BLaER1 (cell line): ENCODE measurements at regions not wholly inside any gene's neighbourhood (a gene's known extent, or its start where the extent isn't known, plus 50 kb on each side); places are given as distances from the start of the nearest gene placed in this dataset.

Experiments
- H3K27ac ChIP-seq: shearing (Covaris generic); formaldehyde crosslinking; 2 replicates; pipeline ENCODE4 v1.8.1; 2022
- H3K27me3 ChIP-seq: shearing (Covaris generic); formaldehyde crosslinking; 2 replicates; pipeline ENCODE4 v1.8.1; 2022
- H3K36me3 ChIP-seq: shearing (Covaris generic); formaldehyde crosslinking; 2 replicates; pipeline ENCODE4 v1.8.1; 2022
- H3K4me1 ChIP-seq: shearing (Covaris generic); formaldehyde crosslinking; 2 replicates; pipeline ENCODE4 v1.8.1; 2022
- H3K4me2 ChIP-seq: shearing (Covaris generic); formaldehyde crosslinking; 2 replicates; pipeline ENCODE4 v1.8.1; 2022
- H3K4me3 ChIP-seq: shearing (Covaris generic); formaldehyde crosslinking; 2 replicates; pipeline ENCODE4 v1.8.1; 2022
- H3K9ac ChIP-seq: shearing (Covaris generic); formaldehyde crosslinking; 2 replicates; pipeline ENCODE4 v1.8.1; 2022
- H3K9me3 ChIP-seq: shearing (Covaris generic); formaldehyde crosslinking; 2 replicates; pipeline ENCODE4 v1.8.1; 2022
- H4K20me1 ChIP-seq: shearing (Covaris generic); formaldehyde crosslinking; 2 replicates; pipeline ENCODE4 v1.8.1; 2022
- Cebpa-rat ChIP-seq: shearing (Covaris generic); IDR thresholded peaks from 2 replicates; pipeline ENCODE4 v1.8.1; 2022

DNA sequence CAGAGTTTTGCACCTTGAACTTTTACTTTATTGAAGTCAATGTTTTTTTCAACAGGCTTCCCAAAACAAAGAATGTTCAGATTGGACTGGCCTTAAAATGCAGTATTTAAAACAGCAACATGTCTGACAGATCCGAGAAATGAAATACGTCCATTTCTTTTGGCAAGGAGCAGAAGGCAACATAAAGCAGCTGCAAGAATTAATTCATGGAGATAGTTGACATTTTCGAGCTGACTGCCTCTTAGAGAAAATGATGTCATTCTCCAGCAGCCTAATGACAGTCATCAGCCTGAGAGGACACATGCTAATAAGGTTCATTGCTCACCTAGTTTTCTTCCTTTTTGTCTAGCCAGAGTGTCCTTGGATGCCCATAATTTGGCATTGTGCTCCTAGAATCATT is 232.2 kb upstream of the SEMA6A start:
- Histone ChIP-seq H4K20me1 (no peaks in the 10 kb centered on the region), H3K4me2 (no peak overlapping the region), H3K27me3 (no peaks in the 10 kb centered on the region), H3K9ac (no peak overlapping the region), H3K9me3 (no peaks in the 10 kb centered on the region), H3K4me1 (no peaks in the 10 kb centered on the region), H3K27ac (no peak overlapping the region), H3K36me3 (no peaks in the 10 kb centered on the region), H3K4me3 (no peak overlapping the region)
- TF ChIP-seq Cebpa-rat: no peak

DNA sequence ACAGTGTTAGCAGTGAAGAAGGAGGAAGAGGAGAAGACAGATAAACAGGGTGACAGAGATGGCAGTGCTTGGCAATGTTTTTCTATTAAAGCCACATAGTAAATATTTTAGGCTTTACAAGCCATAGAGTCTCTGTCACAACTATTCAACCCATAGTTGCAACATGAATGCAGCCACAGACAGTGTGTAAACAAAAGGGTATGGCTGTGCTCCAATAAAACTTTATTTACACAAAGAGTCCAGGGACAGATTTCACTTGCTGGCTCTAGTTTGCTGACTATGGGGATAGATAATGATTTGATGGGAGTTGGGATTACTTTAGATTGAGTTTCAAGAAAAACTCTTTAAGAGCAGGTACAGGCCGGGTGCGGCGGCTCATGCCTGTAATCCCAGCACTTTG is 224.8 kb upstream of the SEMA6A start:
- no peaks in the 10 kb centered on the region for H3K27me3 ChIP-seq
- H3K4me2 ChIP-seq: no peak overlapping the region
- H4K20me1 ChIP-seq: no peaks in the 10 kb centered on the region
- H3K36me3 ChIP-seq: no peaks in the 10 kb centered on the region
- no peak overlapping the region for H3K27ac ChIP-seq
- no peak overlapping the region for H3K9ac ChIP-seq
- H3K9me3 ChIP-seq: no peaks in the 10 kb centered on the region
- no peak for TF ChIP-seq Cebpa-rat
- no peaks in the 10 kb centered on the region for H3K4me1 ChIP-seq
- H3K4me3 ChIP-seq: no peak overlapping the region

DNA sequence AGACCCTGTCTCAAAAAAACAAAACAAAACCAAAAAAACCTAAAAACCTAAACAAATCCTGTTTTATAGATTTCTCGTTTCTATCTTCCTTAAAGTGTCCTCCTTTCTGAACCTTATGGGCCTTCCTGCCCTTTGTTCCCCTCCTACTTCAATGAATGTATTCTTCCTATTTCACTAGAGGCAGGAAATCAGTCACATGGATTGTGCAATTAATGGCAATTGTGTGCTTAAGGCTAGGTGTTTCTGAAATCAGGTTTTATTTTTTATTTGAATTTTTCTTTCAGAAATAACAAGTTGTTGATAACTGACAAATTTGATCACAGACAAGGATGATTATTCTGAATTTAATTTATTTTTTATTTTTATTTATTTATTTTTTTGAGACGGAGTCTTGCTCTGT is 220.6 kb upstream of the SEMA6A start:
- H3K4me3 ChIP-seq: no peak overlapping the region
- H3K9ac ChIP-seq: no peak overlapping the region
- TF ChIP-seq Cebpa-rat: peak; percentile 18; the same call in 1 of the 2 replicates
- no peak overlapping the region for H3K27ac ChIP-seq
- H3K36me3 ChIP-seq: no peaks in the 10 kb centered on the region
- H3K4me2 ChIP-seq: no peak overlapping the region
- no peaks in the 10 kb centered on the region for H4K20me1 ChIP-seq
- peaks cover under 1% of the 10 kb centered on the region; the same call in 1 of the 2 replicates for H3K9me3 ChIP-seq
- H3K4me1 ChIP-seq: no peaks in the 10 kb centered on the region
- no peaks in the 10 kb centered on the region for H3K27me3 ChIP-seq

DNA sequence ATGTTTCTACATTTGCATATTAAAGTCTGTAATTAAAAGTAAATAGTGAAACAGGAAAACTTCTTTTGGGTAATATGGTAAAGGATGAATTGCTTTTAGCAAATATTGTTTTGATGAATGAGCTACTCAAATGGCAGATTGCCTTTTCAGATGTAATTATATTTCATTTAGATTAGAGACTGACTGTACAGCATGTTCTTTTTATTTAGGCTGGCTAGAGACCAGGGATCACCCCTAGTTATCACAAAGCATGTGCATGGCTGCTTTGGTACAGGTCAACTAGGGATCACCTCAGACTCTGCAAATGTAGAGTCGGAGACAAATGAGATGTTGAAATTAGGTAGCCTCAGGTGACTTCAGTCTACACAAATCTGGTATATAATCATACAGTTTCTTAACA is 214.9 kb upstream of the SEMA6A start:
- no peaks in the 10 kb centered on the region for H4K20me1 ChIP-seq
- H3K4me3 ChIP-seq: no peak overlapping the region
- no peak overlapping the region for H3K27ac ChIP-seq
- no peaks in the 10 kb centered on the region for H3K36me3 ChIP-seq
- no peaks in the 10 kb centered on the region for H3K27me3 ChIP-seq
- H3K4me2 ChIP-seq: no peak overlapping the region
- peaks cover 7% of the 10 kb centered on the region; the same call in 1 of the 2 replicates for H3K9me3 ChIP-seq
- no peak for TF ChIP-seq Cebpa-rat
- no peaks in the 10 kb centered on the region for H3K4me1 ChIP-seq
- no peak overlapping the region for H3K9ac ChIP-seq

DNA sequence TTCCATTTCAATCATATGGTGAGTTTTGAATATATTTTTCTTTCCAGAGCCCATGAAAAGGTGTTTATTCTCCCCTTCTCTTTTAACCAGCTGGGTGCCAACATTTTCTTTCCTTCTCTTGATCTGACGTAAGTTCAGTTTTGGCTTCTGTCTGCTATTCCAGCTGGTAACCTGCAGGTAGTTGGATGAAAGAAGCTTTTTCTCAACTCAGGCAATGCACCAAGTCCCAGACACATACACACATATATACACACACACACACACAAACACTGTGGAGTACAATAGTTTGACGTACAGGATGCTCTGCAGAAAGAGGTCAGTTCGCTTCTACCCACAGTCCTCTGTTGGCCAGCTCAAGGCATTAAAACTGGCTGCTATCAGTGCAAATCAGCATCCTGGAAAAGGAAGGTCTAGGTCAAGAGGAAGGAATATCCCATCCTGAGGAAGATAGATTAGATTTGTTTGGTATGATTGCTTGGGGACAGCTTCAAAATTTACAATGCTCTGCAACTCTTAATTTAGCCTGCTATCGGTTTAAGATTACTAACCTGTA is 214.3 kb upstream of the SEMA6A start:
- H3K9ac ChIP-seq: no peak overlapping the region
- TF ChIP-seq Cebpa-rat: no peak
- no peaks in the 10 kb centered on the region for H3K4me1 ChIP-seq
- no peaks in the 10 kb centered on the region for H3K27me3 ChIP-seq
- H3K4me2 ChIP-seq: no peak overlapping the region
- no peak overlapping the region for H3K27ac ChIP-seq
- no peaks in the 10 kb centered on the region for H3K36me3 ChIP-seq
- no peaks in the 10 kb centered on the region for H4K20me1 ChIP-seq
- no peak overlapping the region for H3K4me3 ChIP-seq
- peaks cover 7% of the 10 kb centered on the region; the same call in 1 of the 2 replicates for H3K9me3 ChIP-seq

DNA sequence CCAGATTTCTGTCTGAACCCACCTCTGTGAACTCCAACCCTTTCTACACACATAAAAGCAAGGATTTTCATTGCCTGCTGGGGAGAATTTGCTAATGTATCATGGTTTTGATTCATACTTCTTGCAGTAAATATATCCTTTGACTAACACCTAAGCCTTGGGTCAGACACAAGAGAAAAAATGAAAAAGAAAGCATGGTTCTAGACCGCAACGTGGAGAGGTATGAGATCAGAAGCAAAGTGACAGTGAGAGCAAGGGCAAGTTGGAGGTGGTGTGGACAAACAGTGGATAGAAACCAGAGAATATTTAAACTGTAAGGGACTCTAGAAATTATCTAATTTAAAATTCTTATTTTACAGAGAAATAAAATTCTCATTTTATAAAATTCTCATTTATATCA is 212.9 kb upstream of the SEMA6A start:
- Histone ChIP-seq H3K9ac (no peak overlapping the region), H3K4me2 (no peak overlapping the region), H3K36me3 (no peaks in the 10 kb centered on the region), H3K4me1 (no peaks in the 10 kb centered on the region), H3K27ac (no peak overlapping the region), H3K9me3 (peaks cover 7% of the 10 kb centered on the region; the same call in 1 of the 2 replicates), H3K4me3 (no peak overlapping the region), H3K27me3 (no peaks in the 10 kb centered on the region), H4K20me1 (no peaks in the 10 kb centered on the region)
- no peak for TF ChIP-seq Cebpa-rat

DNA sequence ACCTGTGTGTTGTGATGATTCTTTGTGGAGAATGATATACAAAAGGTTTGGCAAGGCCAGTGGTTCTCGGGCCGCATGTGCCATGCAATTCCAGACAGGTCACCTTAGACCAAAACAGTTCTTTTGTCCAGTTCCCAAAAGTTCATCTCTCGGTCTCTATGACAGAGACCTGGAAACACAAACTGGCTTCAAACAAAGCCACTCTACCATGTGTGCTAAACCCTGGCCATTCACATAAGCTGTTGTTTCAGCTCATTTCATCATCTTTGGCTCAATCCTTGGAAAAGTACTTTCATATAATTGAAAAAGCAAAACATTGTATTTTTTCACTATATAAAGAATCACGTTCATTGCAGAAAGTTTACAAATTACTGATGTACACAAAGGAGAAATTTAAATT is 210.5 kb upstream of the SEMA6A start:
- H3K4me3 ChIP-seq: no peak overlapping the region
- H3K4me2 ChIP-seq: no peak overlapping the region
- no peaks in the 10 kb centered on the region for H3K4me1 ChIP-seq
- H4K20me1 ChIP-seq: no peaks in the 10 kb centered on the region
- H3K9me3 ChIP-seq: peaks cover 6% of the 10 kb centered on the region; the same call in 1 of the 2 replicates
- H3K36me3 ChIP-seq: no peaks in the 10 kb centered on the region
- no peak overlapping the region for H3K27ac ChIP-seq
- no peak overlapping the region for H3K9ac ChIP-seq
- no peaks in the 10 kb centered on the region for H3K27me3 ChIP-seq
- no peak for TF ChIP-seq Cebpa-rat

DNA sequence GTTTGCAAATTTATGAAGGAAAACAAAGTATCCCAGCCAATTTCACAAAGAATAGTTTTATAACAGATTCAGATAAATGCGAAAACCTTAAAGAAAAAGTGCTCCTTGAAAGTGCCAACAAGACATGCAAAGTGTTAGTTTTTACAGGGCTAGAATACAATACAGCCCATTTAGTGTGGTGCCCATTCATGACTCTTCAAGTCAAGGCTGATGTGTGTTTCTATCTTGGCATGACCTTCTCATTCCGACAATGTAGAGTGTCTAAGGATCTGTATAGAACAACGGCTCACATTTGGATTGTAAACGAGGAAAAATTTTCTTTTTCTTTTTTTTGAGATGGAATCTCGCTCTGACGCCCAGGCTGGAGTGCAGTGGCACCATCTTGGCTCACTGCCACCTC is 205.2 kb upstream of the SEMA6A start:
- Histone ChIP-seq H3K9ac (no peak overlapping the region), H3K4me2 (no peak overlapping the region)

DNA sequence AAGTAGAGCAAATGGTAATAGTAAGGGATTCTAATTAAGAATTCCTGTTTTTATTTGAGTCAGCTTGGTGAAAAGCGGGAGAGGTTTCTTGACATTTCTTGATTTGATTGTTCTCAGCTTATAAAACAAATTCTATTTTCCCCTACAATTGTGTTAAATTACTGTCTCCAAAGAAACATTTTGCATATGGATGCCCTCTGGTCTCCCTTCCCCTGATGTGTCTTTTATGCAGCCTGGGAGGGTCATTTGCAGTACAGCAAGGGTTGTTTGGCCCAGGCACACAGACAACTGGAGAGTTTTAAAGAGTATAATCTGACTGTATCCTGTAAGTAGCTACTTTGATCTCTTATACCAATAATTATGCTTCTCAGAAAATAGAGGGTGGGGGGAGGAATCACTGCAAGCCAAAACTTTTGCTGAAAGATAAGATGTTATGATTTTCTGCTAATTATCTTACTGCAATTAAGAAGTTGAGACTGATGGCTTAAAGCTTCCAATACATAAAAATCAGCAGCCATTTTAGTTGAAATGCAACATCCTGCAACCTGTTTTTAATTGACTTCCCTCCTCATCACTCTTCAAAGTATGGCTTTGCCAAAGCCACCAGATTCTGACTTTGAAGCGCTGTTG is 204.1 kb upstream of the SEMA6A start:
- Histone ChIP-seq H3K27me3 (no peaks in the 10 kb centered on the region), H3K4me3 (no peak overlapping the region), H3K9ac (no peak overlapping the region), H3K4me1 (no peaks in the 10 kb centered on the region), H3K36me3 (no peaks in the 10 kb centered on the region), H4K20me1 (no peaks in the 10 kb centered on the region), H3K4me2 (no peak overlapping the region), H3K9me3 (no peaks in the 10 kb centered on the region), H3K27ac (no peak overlapping the region)
- TF ChIP-seq Cebpa-rat: no peak

More for the DNA sequence above, 205.2 kb upstream of the SEMA6A start:
- no peaks in the 10 kb centered on the region for H3K27me3 ChIP-seq
- no peaks in the 10 kb centered on the region for H4K20me1 ChIP-seq
- H3K36me3 ChIP-seq: no peaks in the 10 kb centered on the region
- H3K4me3 ChIP-seq: no peak overlapping the region
- H3K4me1 ChIP-seq: no peaks in the 10 kb centered on the region
- H3K9me3 ChIP-seq: no peaks in the 10 kb centered on the region
- H3K27ac ChIP-seq: no peak overlapping the region
- TF ChIP-seq Cebpa-rat: no peak

DNA sequence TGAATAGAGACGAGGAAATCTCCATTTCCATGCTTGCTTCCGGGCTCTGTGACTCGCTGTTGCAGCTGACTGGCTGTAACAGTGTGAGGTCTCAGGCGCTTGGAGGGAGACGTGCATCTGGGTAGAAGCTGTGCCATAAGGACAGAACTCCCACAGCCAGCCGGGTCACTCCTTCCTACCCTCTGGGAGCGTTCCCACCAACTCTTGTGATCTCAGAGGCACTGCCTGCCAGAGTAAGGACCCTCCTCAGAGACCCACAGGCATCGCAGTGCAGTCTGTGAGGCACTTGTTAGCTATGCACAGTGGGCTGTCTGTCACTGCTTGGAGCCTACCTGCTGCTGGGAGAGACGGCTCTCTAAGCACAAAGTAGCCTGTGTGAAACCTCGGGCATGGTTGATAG is 203.4 kb upstream of the SEMA6A start:
- TF ChIP-seq Cebpa-rat: no peak
- H4K20me1 ChIP-seq: no peaks in the 10 kb centered on the region
- H3K9ac ChIP-seq: no peak overlapping the region
- H3K9me3 ChIP-seq: no peaks in the 10 kb centered on the region
- no peak overlapping the region for H3K4me3 ChIP-seq
- H3K4me2 ChIP-seq: no peak overlapping the region
- no peak overlapping the region for H3K27ac ChIP-seq
- no peaks in the 10 kb centered on the region for H3K36me3 ChIP-seq
- no peaks in the 10 kb centered on the region for H3K4me1 ChIP-seq
- H3K27me3 ChIP-seq: no peaks in the 10 kb centered on the region
